MG63 (cell line): ENCODE measurements at regions not wholly inside any gene's neighbourhood (a gene's known extent, or its start where the extent isn't known, plus 50 kb on each side); places are given as distances from the start of the nearest gene placed in this dataset.

Experiments used
- DNase-seq: peaks from one replicate; pipeline ENCODE4 v3.0.0-alpha.2; 2020
- H3K27me3 ChIP-seq: fragments of 250-450 bp; sonication (Bioruptor Pico); 2 replicates; pipeline ENCODE4 v1.5.1; 2020; ENCODE audit warnings: mild to moderate bottlenecking, moderate library complexity
- H3K36me3 ChIP-seq: fragments of 250-450 bp; sonication (Bioruptor Pico); 2 replicates; pipeline ENCODE4 v1.5.1; 2020; ENCODE audit warnings: mild to moderate bottlenecking, moderate library complexity
- H3K4me3 ChIP-seq: fragments of 250-450 bp; sonication (Bioruptor Pico); 2 replicates; pipeline ENCODE4 v1.5.1; 2020; ENCODE audit warnings: mild to moderate bottlenecking, moderate library complexity
- H3K9me3 ChIP-seq: fragments of 250-450 bp; sonication (Bioruptor Pico); 2 replicates; pipeline ENCODE4 v1.5.1; 2020; ENCODE audit warnings: mild to moderate bottlenecking, moderate library complexity

- Histone ChIP-seq H3K27me3 (no peaks in the 10 kb centered on the region), H3K4me3 (no peak overlapping the region), H3K9me3 (no peaks in the 10 kb centered on the region), H3K36me3 (no peaks in the 10 kb centered on the region)
- DNase-seq = no peak
These were observed 117.6 kb downstream of the MRPL14 start for GRCh38 chr6:44009425-44010321.

DNA sequence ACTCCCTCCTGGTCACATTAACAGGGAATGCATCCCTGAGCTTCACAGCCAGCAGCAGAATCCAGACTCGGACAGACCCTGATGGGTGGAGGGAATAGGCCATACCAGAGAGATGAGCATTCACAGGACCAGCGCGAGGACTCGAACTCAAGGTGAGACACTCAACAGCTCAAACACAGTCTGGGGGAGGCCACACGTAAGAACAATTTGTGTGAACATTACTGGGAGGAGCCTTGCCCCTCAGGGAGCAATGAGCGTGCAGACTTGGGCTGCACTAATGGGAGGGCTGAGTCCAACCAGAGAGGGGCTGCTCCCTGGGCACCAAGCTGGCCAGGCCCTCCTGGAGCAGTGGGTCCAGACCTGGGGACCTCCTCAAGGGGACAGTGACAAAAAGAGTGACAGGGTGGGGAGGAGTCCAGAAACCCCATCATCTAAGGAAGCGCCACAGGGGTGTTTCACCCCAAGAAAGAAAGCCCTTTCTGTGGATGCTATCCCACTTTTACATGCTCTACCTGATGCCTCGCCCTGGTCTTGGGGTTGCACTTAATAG is 118.4 kb downstream of the MRPL14 start:
- Histone ChIP-seq H3K9me3 (no peaks in the 10 kb centered on the region), H3K27me3 (no peaks in the 10 kb centered on the region), H3K36me3 (no peaks in the 10 kb centered on the region), H3K4me3 (no peak overlapping the region)
- no peak for DNase-seq

DNA sequence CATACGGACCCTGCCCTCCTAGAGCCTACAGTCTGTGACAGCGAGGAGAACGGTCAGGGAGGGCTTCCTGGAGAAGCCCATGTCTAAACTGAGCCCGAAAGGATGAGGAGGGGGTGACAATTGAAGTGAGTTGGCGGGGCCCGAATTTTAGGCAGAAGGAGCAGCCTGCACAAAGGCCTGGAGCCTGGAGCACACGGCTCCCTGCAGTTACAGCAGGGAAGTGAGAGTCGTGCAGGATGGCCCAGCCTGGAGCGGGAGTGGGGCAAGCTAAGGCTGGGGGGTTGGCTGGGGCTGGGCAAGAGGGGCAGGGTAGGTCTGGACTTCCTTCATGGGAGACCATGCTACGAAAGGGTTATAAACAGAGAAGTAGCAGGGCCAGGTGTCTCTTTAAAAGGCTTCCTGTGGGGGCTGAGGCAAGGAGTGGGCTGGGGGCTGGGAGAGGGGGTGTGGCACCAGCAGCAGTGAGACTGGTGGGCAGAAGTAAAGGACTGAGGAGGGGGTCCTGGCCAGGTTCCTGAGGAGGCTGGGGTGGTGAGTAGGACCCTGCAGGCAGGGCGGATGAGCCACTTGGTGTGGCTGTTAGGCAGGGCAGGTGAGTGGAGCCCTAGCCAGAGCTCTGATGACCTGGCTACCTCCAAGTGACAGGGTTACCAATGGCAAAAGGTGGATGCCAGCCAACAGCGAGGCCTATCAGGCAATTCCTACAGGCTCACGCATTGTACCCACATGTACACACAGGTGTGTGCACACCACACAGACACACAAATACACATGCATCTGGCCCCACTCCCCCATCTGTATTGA is 119.2 kb downstream of the MRPL14 start:
- Histone ChIP-seq H3K27me3 (no peaks in the 10 kb centered on the region), H3K4me3 (no peak overlapping the region), H3K9me3 (no peaks in the 10 kb centered on the region), H3K36me3 (no peaks in the 10 kb centered on the region)
- DNase-seq = no peak

DNA sequence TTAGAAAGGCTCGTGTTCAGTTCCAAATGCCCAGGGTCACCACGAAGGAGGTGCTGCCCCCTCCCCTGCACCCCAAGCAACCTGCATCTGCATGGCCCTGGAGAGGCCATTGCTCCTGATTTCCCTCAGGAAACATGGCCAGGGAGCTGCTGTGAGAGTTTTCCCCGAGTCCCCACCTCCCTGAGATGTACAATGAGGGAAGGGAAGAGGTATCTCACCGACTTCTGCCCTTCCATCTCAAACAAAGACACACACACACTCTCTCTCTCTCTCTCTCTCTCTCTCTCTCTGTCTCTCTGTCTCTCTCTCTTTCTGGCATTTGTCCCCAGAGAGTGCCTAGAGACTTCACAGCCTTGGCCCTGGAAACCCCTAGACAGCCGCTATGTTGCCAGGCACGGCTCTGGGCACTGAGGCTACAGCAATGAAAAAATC is 120.4 kb downstream of the MRPL14 start:
- no peaks in the 10 kb centered on the region for H3K27me3 ChIP-seq
- DNase-seq = no peak
- no peaks in the 10 kb centered on the region for H3K36me3 ChIP-seq
- no peak overlapping the region for H3K4me3 ChIP-seq
- no peaks in the 10 kb centered on the region for H3K9me3 ChIP-seq

DNA sequence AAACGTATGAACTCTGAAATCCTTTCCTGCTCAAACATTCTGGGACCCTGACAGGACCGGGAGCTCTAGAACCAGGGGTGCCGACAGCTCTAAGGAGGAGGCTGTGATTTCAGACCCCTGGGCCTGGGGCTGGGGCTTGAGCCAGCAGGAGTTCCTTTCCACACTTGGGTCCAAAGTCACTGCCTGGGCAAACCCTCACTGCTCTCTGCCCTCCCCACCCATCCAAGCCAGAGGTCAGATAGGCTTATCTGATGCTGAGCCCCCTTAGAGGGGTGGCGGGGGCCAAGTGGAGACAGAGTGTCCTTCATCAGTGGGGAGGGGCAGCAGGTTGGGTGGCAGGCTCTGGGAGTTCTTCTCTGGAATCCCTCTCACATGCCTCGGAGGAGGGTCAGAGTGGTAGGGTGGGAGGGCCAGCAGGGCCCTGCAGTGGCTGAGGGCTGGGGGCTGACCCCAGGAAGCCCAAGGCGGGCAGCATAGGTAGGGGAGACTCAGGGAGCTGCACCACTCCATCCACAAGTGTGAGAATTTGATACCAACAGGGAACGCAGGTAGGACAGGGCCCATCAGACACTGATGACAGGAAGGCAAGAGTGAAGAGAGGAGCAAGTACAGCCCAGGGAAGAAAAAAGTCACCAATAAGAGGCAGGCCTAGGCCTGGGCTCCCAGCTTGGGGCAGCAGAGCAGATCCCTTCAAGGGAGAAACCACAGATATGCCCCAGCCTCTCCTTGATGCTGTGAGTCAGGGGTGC is 121.0 kb downstream of the MRPL14 start:
- Histone ChIP-seq H3K36me3 (no peaks in the 10 kb centered on the region), H3K9me3 (no peaks in the 10 kb centered on the region), H3K4me3 (no peak overlapping the region), H3K27me3 (no peaks in the 10 kb centered on the region)
- DNase-seq = no peak

GRCh38 chr6:44005507-44005903 is 121.7 kb downstream of the MRPL14 start:
- H3K27me3 ChIP-seq = no peaks in the 10 kb centered on the region
- H3K9me3 ChIP-seq = no peaks in the 10 kb centered on the region
- DNase-seq = no peak
- H3K36me3 ChIP-seq = no peaks in the 10 kb centered on the region
- no peak overlapping the region for H3K4me3 ChIP-seq

- H3K36me3 ChIP-seq = no peaks in the 10 kb centered on the region
- H3K4me3 ChIP-seq = no peak overlapping the region
- DNase-seq = peak; percentile 38
- no peaks in the 10 kb centered on the region for H3K9me3 ChIP-seq
- H3K27me3 ChIP-seq = no peaks in the 10 kb centered on the region
These were observed 122.4 kb downstream of the MRPL14 start for GRCh38 chr6:44004625-44005506.

DNA sequence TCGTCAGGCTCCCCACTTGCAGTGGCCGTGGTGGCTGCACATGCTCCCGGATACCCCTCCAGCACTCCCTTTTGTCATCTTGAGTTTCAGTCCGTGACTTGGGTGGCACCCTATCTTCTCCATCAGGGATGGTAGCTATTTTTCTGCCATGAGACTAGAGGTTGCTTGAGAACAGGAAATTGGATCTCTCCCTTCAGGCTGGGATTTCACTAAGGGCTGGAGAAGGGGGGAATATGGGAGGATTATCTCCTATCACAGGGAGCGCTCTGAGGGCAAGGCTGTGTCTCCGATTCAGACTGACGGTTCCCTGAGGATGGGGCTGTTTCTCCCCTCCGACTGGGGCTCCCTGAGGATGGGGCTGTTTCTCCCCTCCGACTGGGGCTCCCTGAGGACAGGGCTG is 123.1 kb downstream of the MRPL14 start:
- H3K36me3 ChIP-seq = no peaks in the 10 kb centered on the region
- H3K27me3 ChIP-seq = no peaks in the 10 kb centered on the region
- H3K9me3 ChIP-seq = no peaks in the 10 kb centered on the region
- DNase-seq = no peak
- H3K4me3 ChIP-seq = no peak overlapping the region

DNA sequence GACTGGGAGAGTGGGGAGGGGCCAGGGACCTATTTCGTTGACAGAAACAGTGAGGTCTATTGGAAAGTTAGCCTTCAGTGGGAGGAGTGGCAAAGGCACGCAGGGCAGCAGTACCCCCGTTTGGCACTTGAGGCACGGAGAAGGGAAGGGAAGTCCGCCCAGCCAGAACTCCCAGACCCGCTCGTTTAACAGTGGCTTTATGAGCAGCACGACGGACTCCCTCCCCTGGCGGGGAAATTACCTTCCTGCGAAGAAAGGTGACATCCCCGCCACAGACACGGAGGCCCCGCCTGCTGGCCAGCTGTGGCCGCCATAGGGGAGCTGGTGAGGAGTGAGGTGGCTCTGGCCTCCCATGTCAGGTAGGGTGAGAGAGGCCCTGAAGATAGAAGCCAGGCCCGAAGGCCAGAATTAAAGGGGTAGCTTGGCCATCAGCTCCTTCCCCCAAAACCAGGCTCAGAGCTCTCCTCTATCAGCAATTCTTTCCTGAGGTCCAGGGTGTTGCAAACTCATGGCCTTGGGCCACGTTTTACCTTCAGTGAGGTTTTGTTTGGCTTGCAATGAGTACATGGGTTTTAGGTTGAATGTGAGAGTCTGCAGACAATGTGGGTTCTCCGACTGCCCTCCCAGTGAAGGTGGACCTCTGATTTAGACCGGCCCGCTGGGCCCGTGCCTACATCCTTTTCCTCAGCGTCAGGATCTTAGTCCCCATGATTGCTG is 123.7 kb downstream of the MRPL14 start:
- H3K4me3 ChIP-seq = no peak overlapping the region
- DNase-seq = no peak
- H3K36me3 ChIP-seq = no peaks in the 10 kb centered on the region

DNA sequence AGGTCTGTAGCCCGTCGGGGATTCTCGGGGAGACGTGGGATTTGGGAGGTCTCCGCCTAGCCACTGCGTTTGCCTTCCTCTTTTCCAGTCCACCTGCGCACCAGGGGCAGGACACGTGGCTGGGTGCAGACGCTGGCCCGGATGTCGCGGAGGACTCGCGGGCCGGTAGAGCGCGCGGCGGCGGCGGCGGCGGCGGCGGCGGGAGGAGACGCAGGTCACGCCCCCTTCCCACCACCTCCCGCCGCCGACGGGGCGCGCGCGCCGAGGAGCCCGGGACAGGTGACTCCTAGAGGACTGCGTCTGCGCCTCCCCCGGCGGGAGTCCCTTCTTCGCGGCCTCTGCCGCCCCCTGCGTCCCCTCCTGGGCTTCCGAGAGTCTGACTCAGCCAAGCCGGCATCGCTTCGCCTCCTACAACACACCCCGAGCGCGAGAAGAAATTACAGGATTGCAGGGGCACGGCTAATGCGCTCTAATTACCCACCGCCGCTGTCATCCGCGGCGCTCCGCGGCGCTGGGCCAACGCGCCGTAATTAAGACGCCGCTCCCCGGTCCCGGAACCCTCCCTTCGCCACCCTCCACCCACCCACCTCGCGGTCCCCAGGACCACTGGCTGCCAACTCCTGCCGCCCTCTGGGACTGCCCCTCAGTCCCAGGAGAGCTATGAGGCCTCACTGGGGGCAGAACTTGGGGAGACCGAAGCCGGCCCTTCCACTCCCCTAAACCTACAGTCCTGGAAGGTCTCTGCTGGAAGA is 124.5 kb downstream of the MRPL14 start:
- DNase-seq = no peak
- H3K36me3 ChIP-seq = no peaks in the 10 kb centered on the region
- no peaks in the 10 kb centered on the region for H3K27me3 ChIP-seq
- H3K9me3 ChIP-seq = no peaks in the 10 kb centered on the region
- H3K4me3 ChIP-seq = no peak overlapping the region

More for the DNA sequence above, 123.7 kb downstream of the MRPL14 start:
- H3K9me3 ChIP-seq = no peaks in the 10 kb centered on the region
- no peaks in the 10 kb centered on the region for H3K27me3 ChIP-seq

- Histone ChIP-seq H3K4me3 (no peak overlapping the region), H3K27me3 (no peaks in the 10 kb centered on the region), H3K36me3 (no peaks in the 10 kb centered on the region), H3K9me3 (no peaks in the 10 kb centered on the region)
- DNase-seq = no peak
These were observed 125.1 kb downstream of the MRPL14 start for GRCh38 chr6:44002067-44002592.

DNA sequence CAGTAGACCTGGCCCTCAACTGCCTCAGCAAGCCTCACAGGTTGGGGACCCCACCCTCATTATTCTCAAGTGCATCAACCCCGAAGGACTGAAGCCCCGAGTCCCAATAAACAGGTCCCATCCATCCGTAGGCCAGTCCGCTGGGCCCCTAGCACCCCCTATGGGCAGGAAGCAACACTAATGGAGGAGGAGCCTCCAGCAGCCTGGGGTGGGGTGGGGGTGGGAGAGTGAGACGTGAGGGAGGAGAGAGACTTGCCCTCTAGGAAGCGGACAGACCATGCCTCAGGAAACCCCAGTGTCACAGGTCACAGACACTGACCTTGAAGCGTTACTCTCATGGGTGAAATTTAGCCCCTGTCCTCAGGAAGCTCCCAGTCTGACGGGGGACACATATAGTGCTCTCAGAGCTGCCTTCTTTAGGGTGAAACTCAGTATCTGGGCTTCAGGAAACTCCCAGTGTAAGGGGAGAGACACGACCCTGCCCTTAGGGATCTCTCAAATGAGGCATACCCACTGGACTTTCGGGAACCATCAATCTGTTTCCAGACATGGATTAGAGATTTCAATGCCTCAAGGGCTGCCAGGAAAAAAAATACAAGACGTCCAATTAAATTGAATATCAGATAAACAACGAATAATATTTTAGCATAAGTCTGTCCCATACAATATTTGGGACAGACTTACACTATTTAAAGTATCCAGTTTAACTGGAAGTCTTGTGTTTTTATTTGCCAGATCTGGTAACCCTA is 125.8 kb downstream of the MRPL14 start:
- DNase-seq = no peak
- Histone ChIP-seq H3K36me3 (no peaks in the 10 kb centered on the region), H3K9me3 (no peaks in the 10 kb centered on the region), H3K27me3 (no peaks in the 10 kb centered on the region), H3K4me3 (no peak overlapping the region)

GRCh38 chr6:44000164-44000842 is 126.9 kb downstream of the MRPL14 start:
- DNase-seq = no peak
- Histone ChIP-seq H3K4me3 (no peak overlapping the region), H3K36me3 (no peaks in the 10 kb centered on the region), H3K9me3 (no peaks in the 10 kb centered on the region), H3K27me3 (no peaks in the 10 kb centered on the region)
